ENCODE measurements at regions not wholly inside any gene's neighbourhood (a gene's known extent, or its start where the extent isn't known, plus 50 kb on each side); places are given as distances from the start of the nearest gene placed in this dataset.

- DNase-seq = no peak
Observed at GRCh38 chr5:114644576-114644975, 282.7 kb downstream of the KCNN2 start.

GRCh38 chr5:114636271-114636670, 274.4 kb downstream of the KCNN2 start:
- no peak for DNase-seq

- DNase-seq = no peak
Observed at GRCh38 chr5:114634967-114635901, 273.4 kb downstream of the KCNN2 start.

DNA sequence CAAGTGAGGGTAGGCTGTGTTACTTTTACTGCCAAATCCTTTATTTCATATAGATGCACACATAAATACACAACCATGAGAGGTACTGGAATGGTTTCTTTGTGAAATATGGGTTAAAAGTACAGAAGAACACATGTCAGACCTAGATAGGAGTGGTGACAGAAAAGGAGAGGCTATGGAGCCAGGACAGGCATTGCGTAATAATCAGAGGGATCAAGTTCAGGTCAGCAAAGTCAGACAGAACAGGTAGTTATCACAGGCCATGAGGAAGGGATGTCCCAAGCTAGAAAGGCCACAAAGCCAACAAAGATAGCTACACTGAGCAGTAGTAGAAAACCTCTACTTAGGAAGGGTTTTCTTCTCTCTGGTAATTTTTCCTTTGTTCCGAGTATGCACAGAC, 272.6 kb downstream of the KCNN2 start:
- DNase-seq = no peak

GRCh38 chr5:114612406-114612805, 250.5 kb downstream of the KCNN2 start:
- DNase-seq = no peak

DNA sequence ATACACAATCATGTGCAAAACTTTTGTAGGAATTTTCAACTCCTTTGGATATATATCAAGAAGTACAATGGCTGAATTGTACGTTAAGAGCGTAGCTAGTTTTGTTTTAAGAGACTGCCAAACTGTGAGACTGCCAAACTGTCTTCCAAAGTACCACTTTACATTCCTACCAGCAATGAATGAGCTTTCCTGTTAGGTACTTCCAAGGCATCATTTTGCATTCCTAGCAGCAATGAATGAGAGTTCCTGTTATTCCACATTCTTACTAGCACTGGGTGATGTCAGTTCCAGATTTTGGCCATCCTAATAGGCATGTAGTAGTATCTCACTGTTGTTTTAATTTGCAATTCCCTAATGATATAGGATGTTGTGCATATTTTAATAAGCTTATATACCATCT, 219.3 kb downstream of the KCNN2 start:
- DNase-seq = no peak

- no peak for DNase-seq
Observed at GRCh38 chr5:114565871-114566270, 204.0 kb downstream of the KCNN2 start.

- DNase-seq = no peak
Observed at GRCh38 chr5:114565139-114565538, 203.3 kb downstream of the KCNN2 start.

DNA sequence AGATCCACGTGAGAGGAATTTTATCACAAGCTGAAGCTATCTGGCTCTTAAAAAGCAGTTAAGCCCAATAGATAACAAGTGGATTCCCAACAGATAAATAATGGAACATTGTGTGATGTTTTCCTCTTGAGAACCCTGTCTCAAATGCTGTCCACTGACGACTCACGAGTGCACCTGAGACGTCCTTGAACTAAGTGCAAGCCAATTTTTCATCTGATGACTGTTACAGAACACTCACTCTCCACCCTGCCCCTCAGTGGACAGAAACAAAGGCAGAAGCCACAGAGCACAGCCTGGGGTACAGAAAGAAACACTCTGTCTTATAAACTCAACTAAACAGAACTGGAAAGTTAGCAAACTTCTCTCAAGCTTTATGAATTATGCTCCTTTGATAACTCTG, 199.5 kb downstream of the KCNN2 start:
- DNase-seq = no peak

All from activated CD8-positive, alpha-beta memory T cell treated with anti-CD3 and anti-CD28 coated beads, Interleukin-2, amount 50 U/mL, for 4 hours (primary cell).